ENCODE measurements at regions not wholly inside any gene's neighbourhood (a gene's known extent, or its start where the extent isn't known, plus 50 kb on each side); places are given as distances from the start of the nearest gene placed in this dataset.
"Not testable (repeated sequence)": the region's sequence is repeated elsewhere in the genome, so short reads cannot be mapped to it uniquely, and the experiment has no call there.

DNA sequence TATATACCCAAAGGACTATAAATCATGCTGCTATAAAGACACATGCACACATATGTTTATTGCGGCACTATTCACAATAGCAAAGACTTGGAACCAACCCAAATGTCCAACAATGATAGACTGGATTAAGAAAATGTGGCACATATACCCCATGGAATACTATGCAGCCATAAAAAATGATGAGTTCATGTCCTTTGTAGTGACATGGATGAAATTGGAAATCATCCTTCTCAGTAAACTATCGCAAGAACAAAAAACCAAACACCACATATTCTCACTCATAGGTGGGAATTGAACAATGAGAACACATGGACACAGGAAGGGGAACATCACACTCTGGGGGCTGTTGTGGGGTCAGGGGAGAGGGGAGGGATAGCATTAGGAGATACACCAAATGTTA, 165.7 kb upstream of the KCNJ15 start:
- H3K4me3 ChIP-seq, H3K27ac ChIP-seq: not testable (repeated sequence)

DNA sequence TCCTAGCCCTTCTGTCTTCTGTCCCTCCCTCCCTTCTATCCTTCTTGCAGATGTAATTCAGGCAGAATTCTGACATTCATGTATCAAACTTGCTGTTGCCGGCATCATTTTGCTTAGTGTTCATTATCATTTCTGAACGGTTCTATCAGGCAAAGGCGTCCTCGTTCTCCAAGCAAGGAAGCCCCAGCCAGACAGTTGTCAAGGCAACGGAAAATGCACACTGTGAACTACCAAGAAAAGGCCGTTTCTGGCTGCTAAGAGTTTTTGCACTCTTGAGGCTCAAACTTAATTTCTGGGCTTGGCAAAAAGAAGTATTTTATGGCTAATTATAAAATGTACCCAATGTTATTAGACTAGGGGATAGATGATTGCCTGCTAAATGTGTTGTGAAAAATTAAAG, 164.7 kb upstream of the KCNJ15 start:
- Histone ChIP-seq H3K27ac (no peak overlapping the region), H3K4me3 (no peak overlapping the region)

DNA sequence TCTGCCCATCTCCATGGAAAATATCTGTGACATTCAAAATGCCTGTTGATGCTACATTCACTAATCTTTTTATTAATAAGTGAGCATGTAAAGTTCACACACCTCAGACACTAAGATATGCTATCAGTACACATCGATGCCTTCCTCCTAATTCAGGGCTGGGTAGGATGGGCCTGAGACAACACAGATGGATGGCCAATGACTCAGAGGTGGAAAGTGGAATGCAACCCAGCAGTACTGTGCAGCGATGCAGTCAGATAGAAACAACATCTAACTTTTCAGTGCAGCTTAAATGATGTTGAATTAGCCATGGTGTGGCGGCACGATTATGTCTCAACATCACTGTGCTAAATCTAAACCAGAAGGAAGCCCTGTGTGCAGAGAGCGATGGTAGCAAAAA, 161.6 kb upstream of the KCNJ15 start:
- no peak overlapping the region for H3K4me3 ChIP-seq
- H3K27ac ChIP-seq: no peak overlapping the region

DNA sequence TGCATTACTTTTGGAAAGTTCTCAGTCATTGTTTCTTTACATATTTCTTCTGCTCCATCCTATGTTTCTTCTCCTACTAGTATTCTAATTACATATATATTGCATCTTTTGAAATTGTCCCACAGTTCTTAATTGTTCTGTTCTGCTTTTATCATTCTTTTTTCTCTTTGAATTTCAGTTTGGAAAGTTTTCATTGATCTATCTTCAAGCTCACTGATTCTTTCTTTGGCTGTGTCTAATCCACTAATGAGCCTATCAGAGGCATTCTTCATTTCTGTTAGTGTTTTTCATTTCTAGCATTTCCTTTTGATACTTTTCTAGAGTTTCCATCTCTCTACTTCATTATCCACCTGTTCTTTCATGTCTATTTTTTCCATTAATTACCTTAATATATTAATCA, 159.0 kb upstream of the KCNJ15 start:
- Histone ChIP-seq H3K27ac (no peak overlapping the region), H3K4me3 (no peak overlapping the region)

DNA sequence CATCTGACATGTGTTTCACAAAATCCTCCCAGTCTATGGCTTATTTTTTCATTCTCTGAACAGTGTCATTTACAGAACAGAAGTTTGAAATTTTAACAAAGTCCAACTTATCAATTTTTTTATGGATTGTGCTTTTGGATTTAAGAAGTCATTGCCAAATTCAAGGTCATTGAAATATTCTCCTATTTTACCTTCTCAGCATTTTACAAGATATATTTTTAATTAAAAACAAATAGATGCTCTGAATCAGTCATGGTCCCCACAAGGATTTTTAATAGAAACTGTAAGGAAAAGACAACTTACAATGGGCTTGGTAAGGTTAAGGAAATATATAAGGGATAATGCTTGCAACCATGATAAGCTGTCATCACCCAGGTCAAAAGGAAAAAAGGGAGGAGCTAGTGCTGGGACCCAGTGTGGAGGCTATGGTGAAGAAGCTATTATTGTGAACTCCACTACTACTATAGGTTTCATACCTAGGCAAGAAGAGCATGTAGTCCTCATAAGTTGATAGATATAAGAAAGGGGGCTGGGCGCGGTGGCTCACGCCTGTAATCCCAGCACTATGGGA, 144.5 kb upstream of the KCNJ15 start:
- no peak overlapping the region for H3K4me3 ChIP-seq
- H3K27ac ChIP-seq: no peak overlapping the region

DNA sequence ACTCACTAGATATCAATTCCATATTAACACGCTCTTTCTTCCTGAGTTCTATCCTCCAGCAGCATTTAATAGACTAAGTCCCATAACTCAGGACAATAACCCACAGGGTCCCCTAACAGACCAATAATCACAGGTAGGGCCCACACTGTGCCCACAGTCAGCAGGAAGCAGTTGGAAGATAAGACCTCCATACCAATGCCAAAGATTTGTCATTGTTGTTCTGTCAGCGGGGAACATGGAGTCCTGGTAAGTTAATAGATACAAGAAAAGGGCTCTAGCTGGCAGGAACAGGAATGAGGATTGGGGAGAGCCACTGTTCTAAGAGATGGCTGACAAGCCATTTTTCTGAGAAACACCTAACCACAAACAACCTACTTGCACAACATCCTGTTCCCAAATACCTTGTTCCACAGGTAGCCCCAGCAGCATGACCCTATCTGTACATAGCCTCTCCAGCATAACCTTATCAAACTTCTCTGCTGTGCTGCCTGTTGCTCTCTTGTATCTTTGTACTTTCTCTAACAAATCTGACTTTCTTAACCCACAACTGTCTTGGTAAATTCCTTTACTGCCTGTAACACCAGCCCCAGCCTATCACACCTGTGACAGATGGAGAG, 142.0 kb upstream of the KCNJ15 start:
- H3K4me3 ChIP-seq: no peak overlapping the region
- no peak overlapping the region for H3K27ac ChIP-seq

DNA sequence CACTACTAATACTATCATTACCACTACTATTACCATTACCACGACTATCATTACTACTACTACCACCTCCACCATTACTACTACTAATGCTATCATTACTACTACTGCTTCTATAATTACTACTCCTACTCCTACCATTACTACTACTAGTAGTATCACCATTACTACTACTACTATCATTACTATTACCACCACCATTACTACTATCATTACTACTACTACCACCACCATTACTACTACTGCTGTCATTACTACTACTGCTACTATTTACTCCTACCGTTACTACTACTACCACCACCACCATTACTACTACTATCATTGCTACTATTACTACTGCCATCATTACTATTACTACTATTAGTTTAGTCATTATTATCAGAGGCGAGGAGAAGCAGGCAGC, 140.9 kb upstream of the KCNJ15 start:
- Histone ChIP-seq H3K27ac (no peak overlapping the region), H3K4me3 (no peak overlapping the region)

DNA sequence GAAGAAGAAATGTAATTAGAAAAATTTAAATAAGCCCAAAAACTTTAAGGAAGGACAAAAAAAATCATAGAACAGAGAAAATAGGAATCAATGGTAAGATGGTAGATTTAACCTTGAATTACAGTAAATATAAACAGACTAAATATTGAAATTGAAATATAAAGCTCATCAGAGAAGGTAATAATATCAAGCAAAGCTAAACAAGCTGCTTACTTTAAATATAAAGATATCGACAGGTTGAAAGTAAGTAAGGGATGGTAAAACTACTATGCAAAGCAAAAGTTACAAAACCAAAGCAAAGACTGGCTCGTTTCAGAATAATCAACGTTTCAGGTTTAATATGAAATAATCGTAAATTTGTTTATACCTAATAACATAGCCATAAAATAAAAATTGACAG, 137.0 kb upstream of the KCNJ15 start:
- H3K27ac ChIP-seq: no peak overlapping the region
- no peak overlapping the region for H3K4me3 ChIP-seq

DNA sequence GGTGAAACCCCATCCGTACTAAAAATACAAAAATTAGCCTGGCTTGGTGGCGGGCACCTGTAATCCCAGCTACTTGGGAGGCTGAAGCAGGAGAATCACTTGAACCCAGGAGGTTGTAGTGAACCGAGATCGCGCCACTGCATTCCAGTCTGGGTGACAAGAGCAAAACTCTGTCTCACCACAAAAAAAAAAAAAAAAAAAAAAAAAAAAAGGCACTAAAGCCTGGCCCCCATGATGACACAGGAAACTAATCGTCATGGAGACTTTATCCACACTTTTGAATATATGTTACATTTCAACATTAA, 136.2 kb upstream of the KCNJ15 start:
- not testable (repeated sequence) for H3K4me3 ChIP-seq, H3K27ac ChIP-seq

DNA sequence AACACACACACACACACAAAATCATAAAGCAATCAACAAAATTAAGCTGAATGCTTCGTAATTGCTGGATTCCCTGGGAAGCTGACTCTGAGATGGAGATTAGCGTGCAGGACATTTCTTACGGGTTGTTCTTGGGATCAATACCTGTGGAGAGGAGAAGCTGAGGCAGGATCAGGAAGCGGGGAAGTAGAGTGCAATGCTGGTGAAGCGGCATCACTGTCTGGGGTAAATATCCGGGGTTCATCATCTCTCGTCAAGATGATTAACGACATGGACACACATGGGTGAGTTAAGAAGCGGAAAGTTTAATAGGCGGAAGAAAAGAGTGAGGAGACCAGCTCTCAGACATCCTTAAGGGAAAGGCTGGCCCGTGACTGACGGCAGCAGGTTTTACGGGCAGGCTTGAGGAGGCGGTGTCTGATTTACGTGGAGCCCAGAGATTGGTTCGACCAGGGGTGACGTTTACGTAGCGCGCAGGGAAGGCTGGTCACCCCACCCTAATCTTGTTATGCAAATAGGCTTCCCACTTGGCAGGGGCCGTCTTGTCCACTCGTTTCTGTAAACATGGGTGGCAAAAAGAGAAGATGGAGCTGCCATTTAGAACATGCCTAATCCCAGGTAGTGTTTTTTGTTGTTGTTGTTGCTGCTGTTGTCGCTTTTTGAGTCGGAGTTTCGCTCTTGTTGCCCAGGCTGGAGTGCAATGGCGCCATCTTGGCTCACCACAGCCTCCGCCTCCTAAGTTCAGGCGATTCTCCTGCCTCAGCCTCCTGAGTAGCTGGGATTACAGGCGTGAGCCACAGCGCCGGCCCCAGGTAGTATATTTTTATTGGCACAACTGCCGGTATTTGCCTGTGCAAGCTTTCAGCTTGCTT, 135.6 kb upstream of the KCNJ15 start:
- Histone ChIP-seq H3K4me3 (no peak overlapping the region), H3K27ac (no peak overlapping the region)

DNA sequence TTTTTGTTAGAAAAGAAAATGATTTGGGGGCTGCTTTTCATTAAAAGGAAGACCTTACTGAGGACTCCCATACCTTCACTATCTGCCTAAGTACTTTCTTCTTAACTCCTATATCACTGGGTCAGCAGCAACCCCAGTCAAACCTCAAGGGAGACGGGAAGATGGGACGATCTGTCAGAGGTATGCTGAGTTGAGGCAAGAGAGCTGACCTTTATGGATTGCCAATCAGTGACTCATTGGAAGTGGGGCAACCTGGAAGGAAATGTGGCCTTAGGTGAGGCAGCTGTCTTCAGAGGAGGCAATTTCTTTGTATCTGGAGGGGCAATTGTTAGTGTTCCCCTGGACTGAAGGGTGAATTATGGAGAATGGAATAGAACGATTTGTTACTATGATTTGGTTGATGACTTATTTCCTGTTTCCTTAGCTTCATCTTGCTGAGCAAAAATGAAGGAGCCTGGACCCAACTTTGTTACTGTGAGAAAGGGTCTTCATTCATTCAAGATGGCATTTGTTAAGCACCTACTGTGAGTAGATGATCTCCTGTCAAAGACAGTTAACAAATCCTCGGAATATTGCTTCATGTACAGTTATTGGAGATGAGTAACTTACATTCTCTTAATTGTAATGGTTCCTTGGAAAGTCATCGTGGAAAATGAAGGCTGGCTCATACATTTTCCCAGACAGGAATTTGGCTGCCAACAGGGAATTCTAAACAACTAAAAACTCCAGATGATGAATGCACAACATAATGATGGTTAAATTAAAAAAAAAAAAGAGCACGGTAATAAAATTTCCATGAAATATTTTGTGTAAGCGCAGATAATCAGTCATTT, 134.7 kb upstream of the KCNJ15 start:
- Histone ChIP-seq H3K27ac (no peak overlapping the region), H3K4me3 (no peak overlapping the region)

DNA sequence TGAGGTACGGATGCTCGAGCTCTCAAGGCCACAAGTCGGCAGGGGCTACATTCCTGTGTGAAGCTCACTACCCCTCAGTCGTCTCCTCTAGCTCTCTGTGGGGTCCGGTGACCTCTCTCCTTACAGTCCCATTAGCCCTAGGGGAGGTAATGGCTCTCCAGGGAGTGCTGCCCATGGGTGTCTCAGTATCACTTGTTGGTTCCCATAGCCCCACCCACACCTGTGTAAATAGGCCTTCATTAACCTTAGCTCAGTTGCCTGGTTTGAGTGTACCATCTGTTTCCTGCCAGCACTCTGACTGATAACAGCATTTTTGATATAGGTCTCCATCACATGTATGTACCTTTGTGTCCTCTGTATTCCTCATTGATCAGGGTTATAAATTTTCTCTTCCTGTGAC, 133.2 kb upstream of the KCNJ15 start:
- Histone ChIP-seq H3K27ac (no peak overlapping the region), H3K4me3 (no peak overlapping the region)

DNA sequence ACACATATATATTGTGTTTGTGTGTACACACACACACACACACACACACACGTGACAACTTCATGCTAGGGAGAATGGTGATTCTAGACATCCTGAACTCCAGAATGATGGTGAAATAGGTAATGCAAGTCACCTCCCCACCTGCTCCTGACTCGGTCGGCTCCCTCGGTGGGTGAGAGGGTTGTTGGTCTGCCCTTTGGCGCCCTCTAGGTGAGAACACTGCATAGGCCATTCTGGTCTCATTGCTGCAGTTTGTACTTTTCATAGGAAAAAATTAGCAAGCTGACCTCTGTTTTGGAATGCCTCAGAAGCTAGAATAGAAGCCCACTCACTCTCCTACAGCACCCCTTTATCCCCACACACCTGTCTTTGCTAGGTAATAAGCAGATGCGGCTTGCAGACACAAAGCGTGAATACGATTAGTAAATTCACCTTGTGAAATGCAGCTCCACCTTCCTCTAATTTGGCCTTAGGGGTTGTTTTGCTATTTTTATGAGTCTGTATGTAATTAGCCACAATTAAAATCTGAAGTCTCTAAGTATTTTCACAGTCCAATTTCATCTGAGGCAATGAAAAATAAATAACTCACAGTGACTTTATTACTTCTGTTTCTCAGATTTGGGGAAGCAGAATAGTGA, 130.0 kb upstream of the KCNJ15 start:
- no peak overlapping the region for H3K27ac ChIP-seq
- H3K4me3 ChIP-seq: no peak overlapping the region

DNA sequence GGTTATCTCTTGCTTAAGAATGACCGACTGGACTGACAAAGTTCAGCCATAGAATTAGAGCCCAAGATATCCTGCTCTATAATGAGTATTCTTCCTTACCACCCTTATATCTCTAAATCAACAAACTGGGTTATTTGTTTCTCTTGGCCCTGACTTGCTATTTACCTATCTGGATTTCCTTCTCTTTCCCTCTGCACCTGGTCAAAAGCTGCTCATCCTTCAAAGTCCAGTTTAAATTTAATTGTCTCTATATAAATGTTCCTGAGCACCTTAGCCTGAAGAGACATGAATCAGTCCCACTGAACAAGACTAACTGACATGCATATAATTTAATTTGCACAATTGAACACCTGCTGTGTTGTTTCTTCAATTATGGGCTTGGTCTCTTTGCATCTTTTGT, 127.1 kb upstream of the KCNJ15 start:
- Histone ChIP-seq H3K27ac (no peak overlapping the region), H3K4me3 (no peak overlapping the region)

DNA sequence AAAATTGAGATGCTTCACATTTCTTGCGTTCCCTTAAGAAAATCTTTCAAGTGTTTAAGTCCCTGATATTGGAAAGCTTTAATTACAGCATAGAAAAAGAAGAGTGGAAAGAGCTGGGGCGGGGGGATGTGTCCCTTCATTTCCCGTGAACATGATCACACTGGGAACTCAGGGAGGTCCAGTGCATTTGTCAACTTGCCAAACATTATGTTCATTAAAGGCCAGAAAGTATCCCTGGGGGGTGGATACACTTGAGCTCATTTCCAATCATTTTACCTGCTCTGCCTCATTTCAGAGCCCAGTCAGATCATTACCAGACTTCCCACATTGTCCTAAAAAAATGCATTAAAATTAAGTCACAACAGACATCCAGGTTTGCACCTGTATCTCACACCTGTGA, 123.6 kb upstream of the KCNJ15 start:
- no peak overlapping the region for H3K4me3 ChIP-seq
- H3K27ac ChIP-seq: no peak overlapping the region

DNA sequence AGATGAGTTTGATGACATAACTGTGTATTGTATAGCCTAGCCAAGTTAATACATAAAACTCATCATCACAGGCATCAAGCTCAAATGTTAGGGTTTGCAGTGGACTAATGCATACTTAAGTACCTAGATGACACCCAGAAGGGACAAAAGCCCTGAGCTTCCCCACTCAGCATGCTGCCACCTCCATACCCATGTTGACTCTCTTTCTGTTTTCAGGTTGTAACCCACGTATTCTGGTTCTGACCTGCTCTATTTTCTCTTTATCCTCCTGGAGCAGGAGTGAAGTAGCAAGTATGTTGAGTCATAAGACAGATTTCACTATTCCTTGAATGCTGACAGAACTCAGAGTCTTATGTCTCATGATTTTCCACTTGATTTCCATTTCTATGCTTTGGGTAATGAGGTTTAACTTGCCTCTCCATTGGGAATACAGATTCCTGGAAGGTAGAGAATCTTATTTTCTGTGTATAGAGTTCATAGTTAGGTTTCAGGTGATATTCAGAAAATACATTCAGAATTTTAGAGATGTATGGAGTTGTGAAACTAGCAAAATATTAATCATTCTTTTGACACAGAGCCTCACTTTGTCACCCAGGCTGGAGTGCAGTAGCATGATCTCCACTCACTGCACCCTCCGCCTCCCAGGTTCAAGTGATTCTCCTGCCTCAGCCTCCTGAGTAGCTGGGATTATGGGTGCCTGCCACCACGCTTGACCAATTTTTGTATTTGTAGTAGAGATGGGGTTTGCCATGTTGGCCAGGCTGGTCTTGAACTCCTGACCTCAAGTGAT, 122.5 kb upstream of the KCNJ15 start:
- Histone ChIP-seq H3K4me3 (no peak overlapping the region), H3K27ac (no peak overlapping the region)

DNA sequence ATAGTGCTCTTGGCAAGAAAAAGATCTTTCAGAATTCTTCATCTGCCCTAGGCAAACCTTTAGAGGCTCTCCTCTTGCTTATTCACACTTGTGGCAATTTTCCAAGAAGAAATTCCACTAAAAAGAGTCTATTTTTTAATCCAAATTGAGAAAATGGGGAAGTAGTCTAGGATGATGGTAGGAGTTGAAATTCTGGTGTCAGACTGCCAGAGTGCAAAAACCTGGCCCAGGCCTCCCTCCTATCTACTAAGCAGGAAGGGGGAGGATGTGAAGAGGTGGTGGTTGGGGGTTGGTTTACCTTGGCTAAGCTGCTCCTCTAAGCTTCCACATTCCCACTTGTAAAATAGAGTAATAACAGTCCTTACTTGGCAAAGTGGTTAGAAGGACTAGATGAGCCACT, 120.6 kb upstream of the KCNJ15 start:
- Histone ChIP-seq H3K4me3 (no peak overlapping the region), H3K27ac (no peak overlapping the region)

DNA sequence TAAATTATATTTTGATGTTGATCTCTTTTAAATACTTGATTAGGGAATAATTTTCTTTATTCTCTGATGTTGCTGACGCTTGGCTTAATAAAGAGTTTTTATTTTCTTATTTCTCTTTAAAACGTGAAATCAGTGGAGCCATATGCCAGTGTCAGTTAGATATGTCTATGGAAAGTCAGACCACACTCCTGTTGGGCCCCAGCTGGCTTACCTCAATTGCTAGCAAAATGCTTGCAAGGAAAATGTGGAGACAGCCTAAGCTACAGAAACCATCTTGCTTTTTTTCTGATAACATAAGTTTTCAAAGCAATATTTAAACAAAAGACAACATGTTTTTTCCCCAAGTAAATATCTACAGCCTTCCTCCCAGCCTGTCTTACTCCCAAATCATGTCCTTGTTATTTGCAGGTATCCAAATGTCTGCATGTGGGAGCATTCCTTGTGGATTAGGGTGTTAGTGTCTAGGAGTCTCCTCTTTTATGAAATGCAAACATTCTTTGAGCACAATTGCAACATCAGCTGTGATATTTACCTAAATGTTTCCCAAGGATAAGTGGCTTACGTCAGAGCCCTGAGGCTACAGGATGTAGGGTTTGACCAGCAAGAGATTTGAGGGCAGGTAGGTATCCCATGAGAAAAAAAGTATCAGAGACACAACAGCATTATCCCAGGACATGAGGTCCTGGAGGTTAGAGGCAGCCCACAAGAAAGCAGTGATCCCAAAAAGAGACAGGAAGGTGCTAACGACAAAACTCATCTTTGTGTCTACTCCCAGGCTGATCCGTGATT, 117.2 kb upstream of the KCNJ15 start:
- H3K4me3 ChIP-seq: no peak overlapping the region
- no peak overlapping the region for H3K27ac ChIP-seq

All from skin epidermis (tissue), 12 donors.